ENCODE measurements at regions not wholly inside any gene's neighbourhood (a gene's known extent, or its start where the extent isn't known, plus 50 kb on each side); places are given as distances from the start of the nearest gene placed in this dataset.
A peak's percentile ranks its signal among the peaks of the same experiment; 100 is the strongest.
"Not testable (repeated sequence)": the region's sequence is repeated elsewhere in the genome, so short reads cannot be mapped to it uniquely, and the experiment has no call there.

DNA sequence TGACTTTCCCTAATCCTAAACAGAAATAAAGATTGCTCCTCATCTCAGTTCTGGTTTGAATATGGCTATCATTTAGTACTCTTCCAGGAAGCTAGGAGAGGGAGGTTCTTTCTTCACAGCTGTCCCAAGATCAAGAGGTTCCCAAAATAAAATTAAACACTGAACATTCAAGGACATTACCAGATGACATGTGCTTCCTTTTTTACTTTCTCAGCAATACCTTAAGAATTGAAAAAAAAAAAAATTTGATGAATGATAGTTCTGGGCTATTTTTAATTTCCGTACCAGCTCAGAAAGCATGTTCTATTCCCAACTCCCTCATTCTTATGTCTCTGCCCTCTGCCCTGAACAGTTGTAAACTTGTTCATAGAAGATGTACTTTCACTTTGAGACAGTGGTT is 61.7 kb upstream of the MYL1 start:
- Histone ChIP-seq H3K27me3 (no peaks in the 10 kb centered on the region), H3K9me3 (no peaks in the 10 kb centered on the region), H3K4me1 (peaks cover 6 to 9% of the 10 kb centered on the region in 2 donors), H3K36me3 (no peaks in the 10 kb centered on the region), H3K4me3 (no peak overlapping the region), H3K27ac (peak overlapping the region in 1 of 4 donors; percentile 18)
- peak in 1 of 2 donors; percentile 36 for ATAC-seq
- no peak for DNase-seq
- in situ Hi-C loops (cut with MboI; ENCODE audit: low sequenced_read_pairs in 4 of 4) = no loop called here
- intact Hi-C loops (cut with DNase I; ENCODE audit: low total_unique reads) = no loop called here
- no peak for TF ChIP-seq POLR2A (IDR thresholded peaks at IDR 0.05)
- TF ChIP-seq, protein P1, sequence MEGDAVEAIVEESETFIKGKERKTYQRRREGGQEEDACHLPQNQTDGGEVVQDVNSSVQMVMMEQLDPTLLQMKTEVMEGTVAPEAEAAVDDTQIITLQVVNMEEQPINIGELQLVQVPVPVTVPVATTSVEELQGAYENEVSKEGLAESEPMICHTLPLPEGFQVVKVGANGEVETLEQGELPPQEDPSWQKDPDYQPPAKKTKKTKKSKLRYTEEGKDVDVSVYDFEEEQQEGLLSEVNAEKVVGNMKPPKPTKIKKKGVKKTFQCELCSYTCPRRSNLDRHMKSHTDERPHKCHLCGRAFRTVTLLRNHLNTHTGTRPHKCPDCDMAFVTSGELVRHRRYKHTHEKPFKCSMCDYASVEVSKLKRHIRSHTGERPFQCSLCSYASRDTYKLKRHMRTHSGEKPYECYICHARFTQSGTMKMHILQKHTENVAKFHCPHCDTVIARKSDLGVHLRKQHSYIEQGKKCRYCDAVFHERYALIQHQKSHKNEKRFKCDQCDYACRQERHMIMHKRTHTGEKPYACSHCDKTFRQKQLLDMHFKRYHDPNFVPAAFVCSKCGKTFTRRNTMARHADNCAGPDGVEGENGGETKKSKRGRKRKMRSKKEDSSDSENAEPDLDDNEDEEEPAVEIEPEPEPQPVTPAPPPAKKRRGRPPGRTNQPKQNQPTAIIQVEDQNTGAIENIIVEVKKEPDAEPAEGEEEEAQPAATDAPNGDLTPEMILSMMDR (IDR thresholded peaks at IDR 0.05 in 4 of 5, conservative IDR thresholded peaks at IDR 0.05 in 1 of 5) = no peak

DNA sequence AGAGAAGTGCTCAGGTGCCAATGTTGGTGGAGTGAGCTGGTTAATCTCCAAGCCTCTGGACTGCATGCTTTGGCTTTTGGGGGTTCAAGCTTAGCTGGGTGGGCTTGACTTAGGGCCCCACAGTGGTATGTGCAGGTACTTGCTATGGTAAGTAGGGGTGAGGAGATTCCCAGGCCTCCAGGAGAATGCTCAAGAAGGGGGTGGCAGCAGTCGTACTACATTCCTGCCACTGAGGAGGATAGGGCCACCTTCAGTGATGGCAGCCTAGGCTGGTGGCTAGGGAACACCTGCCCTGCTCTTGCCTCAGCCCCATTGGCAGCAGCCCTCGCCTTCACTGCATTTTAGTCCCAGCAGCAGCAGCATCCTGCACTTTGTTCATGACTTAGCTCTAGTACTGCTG is 55.6 kb upstream of the MYL1 start:
- DNase-seq = no peak
- in situ Hi-C loops (cut with MboI; ENCODE audit: low sequenced_read_pairs in 4 of 4) = no loop called here
- Histone ChIP-seq H3K27me3 (no peaks in the 10 kb centered on the region), H3K4me3 (no peak overlapping the region), H3K27ac (no peak overlapping the region), H3K9me3 (no peaks in the 10 kb centered on the region), H3K4me1 (peaks cover 6 to 15% of the 10 kb centered on the region in 2 donors), H3K36me3 (no peaks in the 10 kb centered on the region)
- TF ChIP-seq, protein P1 (IDR thresholded peaks at IDR 0.05 in 4 of 5, conservative IDR thresholded peaks at IDR 0.05 in 1 of 5) = no peak
- no peak for TF ChIP-seq POLR2A (IDR thresholded peaks at IDR 0.05)
- no peak for ATAC-seq
- intact Hi-C loops (cut with DNase I; ENCODE audit: low total_unique reads) = no loop called here

DNA sequence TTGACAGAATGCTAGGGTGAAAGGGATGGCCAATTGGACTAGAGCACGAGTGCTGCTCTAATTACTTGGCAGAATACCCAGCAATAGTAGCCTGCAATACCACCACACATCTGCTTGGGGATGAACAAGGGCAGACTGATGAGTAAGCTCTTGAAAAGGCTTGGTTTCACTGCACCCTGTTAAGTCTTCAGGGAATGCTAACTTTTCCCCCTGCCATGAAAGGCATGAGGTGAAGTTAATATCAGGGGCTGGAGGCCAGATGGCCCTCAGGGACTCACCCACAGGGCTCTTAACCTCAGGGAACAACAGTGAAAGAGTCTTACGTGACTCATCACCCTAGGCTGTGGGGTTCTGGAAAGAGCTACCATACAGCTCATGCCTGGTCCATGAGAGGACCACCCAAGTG is 51.7 kb upstream of the MYL1 start:
- Histone ChIP-seq H3K27ac (peak overlapping the region in 1 of 4 donors; percentile 40), H3K36me3 (no peaks in the 10 kb centered on the region), H3K4me3 (no peak overlapping the region), H3K4me1 (peaks cover 6% of the 10 kb centered on the region in 2 donors), H3K27me3 (no peaks in the 10 kb centered on the region), H3K9me3 (no peaks in the 10 kb centered on the region)
- TF ChIP-seq, protein P1 (IDR thresholded peaks at IDR 0.05 in 4 of 5, conservative IDR thresholded peaks at IDR 0.05 in 1 of 5) = no peak
- TF ChIP-seq POLR2A (IDR thresholded peaks at IDR 0.05) = no peak
- in situ Hi-C loops (cut with MboI; ENCODE audit: low sequenced_read_pairs in 4 of 4) = no loop called here
- DNase-seq = no peak
- intact Hi-C loops (cut with DNase I; ENCODE audit: low total_unique reads) = no loop called here
- ATAC-seq = no peak

DNA sequence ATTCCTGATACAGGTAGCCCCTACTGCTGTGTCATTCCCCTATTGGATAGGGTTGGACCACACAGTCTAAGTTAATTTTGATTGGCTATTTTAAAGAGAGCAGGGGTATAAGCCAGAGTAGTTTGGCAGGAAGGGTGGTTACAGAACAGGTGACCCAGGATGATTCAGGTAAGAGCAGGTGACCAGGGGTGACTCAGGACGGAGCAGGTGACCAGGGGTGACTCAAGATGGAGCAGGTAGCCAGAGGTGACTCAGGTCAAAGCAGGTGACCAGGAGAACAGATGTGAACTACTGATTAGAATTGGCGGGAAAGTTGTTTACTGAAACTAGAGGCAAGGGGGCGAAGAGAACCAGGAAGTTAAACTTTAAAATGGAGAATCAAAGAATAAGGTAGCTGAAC is 50.5 kb upstream of the MYL1 start:
- H3K36me3 ChIP-seq; H3K9me3 ChIP-seq; H3K27me3 ChIP-seq; ATAC-seq; intact Hi-C loops (cut with DNase I; ENCODE audit: low total_unique reads); in situ Hi-C loops (cut with MboI; ENCODE audit: low sequenced_read_pairs in 4 of 4); H3K4me3 ChIP-seq; H3K4me1 ChIP-seq; DNase-seq: not testable (repeated sequence)
- H3K27ac ChIP-seq = peak overlapping the region in 1 of 4 donors; percentile 40
